ENCODE measurements at regions not wholly inside any gene's neighbourhood (a gene's known extent, or its start where the extent isn't known, plus 50 kb on each side); places are given as distances from the start of the nearest gene placed in this dataset.
"Not testable (repeated sequence)": the region's sequence is repeated elsewhere in the genome, so short reads cannot be mapped to it uniquely, and the experiment has no call there.

DNA sequence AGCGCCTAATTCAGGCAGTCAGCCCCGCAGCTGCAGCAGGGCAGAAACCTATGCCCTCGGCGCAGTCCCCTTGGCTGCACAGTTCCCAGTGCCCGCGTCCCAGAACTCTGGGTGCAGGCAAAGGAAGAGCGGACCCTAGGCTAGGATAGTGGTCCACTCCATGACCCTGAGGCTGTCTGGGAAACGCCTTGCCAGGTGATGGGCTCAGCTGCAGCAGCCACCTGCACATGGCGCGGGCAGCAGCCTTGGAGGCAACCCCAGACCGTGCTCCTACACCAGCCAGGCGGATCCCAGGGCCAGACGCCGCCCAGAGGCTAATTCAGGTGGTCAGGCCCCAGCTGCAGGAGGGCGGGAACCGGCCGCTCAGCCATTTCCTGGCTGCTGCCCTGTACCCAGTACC, 83.0 kb downstream of the POTEC start:
- not testable (repeated sequence) for H3K4me3 Mint-ChIP-seq; H3K9me3 Mint-ChIP-seq; H3K27ac Mint-ChIP-seq; H3K4me1 Mint-ChIP-seq; ATAC-seq; H3K36me3 Mint-ChIP-seq; DNase-seq (ENCODE audit: low spot score in 2 of 2)

DNA sequence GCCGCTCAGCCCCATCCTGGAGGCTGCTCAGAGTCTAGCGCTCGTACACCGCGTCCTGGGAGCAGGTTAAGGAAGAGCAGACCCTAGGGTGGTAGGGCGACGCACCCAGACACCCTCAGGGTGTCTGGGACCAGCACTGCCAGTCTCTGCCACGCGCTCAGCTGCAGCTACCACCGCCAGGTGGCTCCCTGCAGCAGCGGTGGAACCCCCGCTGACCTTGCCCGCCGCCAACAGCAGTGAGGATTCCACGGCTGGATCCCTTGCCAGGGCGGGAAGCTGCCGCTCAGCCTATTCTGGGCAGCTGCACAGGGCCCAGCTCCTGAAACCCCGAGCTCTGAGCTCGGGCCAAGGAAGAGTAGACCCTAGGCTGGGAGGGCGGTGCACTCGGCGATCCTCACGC, 83.6 kb downstream of the POTEC start:
- H3K4me3 Mint-ChIP-seq; ATAC-seq; H3K9me3 Mint-ChIP-seq; DNase-seq (ENCODE audit: low spot score in 2 of 2); H3K27ac Mint-ChIP-seq; H3K4me1 Mint-ChIP-seq; H3K36me3 Mint-ChIP-seq: not testable (repeated sequence)

GRCh38 chr18:14458009-14458945, 85.1 kb downstream of the POTEC start:
- not testable (repeated sequence) for H3K27ac Mint-ChIP-seq, H3K36me3 Mint-ChIP-seq, H3K4me1 Mint-ChIP-seq, H3K9me3 Mint-ChIP-seq
- ATAC-seq (peak; percentile 24), DNase-seq (ENCODE audit: low spot score in 2 of 2) (peak; percentile 55 to 82)
- H3K4me3 Mint-ChIP-seq, result peak overlapping the region; percentile 59

DNA sequence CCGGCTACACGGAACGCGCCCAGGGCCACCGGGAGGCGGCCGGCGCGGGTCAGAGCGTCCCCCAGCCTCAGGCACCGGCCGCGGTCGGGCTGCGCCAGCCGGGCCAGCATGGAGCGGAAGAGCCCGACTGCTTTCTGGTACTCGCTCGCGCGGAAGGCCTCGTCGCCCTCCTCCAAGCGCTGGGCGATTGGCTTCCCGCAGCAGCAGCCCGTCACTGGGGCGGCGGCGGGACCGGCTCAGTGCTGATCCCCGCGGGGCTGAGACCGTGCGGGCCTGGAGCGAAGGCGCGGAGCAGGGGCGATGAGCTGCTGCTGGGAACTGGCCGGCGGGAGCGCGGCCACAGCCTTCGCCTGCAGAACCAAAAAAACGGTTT, 92.8 kb downstream of the POTEC start:
- H3K27ac Mint-ChIP-seq, H3K9me3 Mint-ChIP-seq, ATAC-seq, H3K36me3 Mint-ChIP-seq, H3K4me1 Mint-ChIP-seq: not testable (repeated sequence)
- peak overlapping the region; percentile 28 for H3K4me3 Mint-ChIP-seq
- DNase-seq (ENCODE audit: low spot score in 2 of 2), result peak in 1 of 2 donors; percentile 56

- not testable (repeated sequence) for H3K4me1 Mint-ChIP-seq, H3K4me3 Mint-ChIP-seq, H3K36me3 Mint-ChIP-seq, H3K27ac Mint-ChIP-seq, H3K9me3 Mint-ChIP-seq
- ATAC-seq (peak; percentile 72), DNase-seq (ENCODE audit: low spot score in 2 of 2) (peak in 1 of 2 donors; percentile 61)
Observed at GRCh38 chr18:14449995-14450636, 93.3 kb downstream of the POTEC start.

GRCh38 chr18:14449062-14449461, 94.3 kb downstream of the POTEC start:
- not testable (repeated sequence) for H3K9me3 Mint-ChIP-seq; H3K36me3 Mint-ChIP-seq; H3K4me1 Mint-ChIP-seq; DNase-seq (ENCODE audit: low spot score in 2 of 2); H3K4me3 Mint-ChIP-seq; ATAC-seq; H3K27ac Mint-ChIP-seq

- H3K36me3 Mint-ChIP-seq; ATAC-seq; H3K9me3 Mint-ChIP-seq; DNase-seq (ENCODE audit: low spot score in 2 of 2); H3K4me3 Mint-ChIP-seq; H3K27ac Mint-ChIP-seq; H3K4me1 Mint-ChIP-seq: not testable (repeated sequence)
Observed at GRCh38 chr18:14447715-14448114, 95.7 kb downstream of the POTEC start.

DNA sequence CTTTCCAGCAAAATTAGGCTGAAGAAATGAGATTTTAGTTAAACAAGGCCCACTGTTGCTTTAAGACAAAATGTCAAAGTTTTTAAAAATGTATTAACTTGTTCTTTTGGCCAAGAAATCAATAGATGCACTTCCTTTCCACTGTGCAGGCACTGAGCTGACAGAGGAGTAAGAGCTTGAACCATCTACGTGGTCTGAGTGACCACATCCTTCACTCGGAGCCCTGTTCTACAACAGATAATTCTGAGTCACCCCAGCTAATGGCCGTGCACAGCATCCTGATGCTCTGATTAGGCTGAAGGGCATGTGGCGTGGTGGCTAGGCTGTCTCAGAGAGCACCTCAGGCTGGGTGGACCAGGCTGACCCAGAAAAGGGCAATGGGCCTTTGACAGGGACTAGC, 107.9 kb downstream of the POTEC start:
- not testable (repeated sequence) for H3K4me3 Mint-ChIP-seq; DNase-seq (ENCODE audit: low spot score in 2 of 2); H3K27ac Mint-ChIP-seq; H3K9me3 Mint-ChIP-seq; H3K36me3 Mint-ChIP-seq; ATAC-seq; H3K4me1 Mint-ChIP-seq

GRCh38 chr18:14432371-14432770, 111.0 kb downstream of the POTEC start:
- not testable (repeated sequence) for ATAC-seq, H3K36me3 Mint-ChIP-seq, H3K4me3 Mint-ChIP-seq

GRCh38 chr18:14431031-14431521, 112.3 kb downstream of the POTEC start:
- H3K27ac Mint-ChIP-seq, result not testable (repeated sequence)

More at GRCh38 chr18:14432371-14432770, 111.0 kb downstream of the POTEC start:
- not testable (repeated sequence) for DNase-seq (ENCODE audit: low spot score in 2 of 2); H3K27ac Mint-ChIP-seq; H3K9me3 Mint-ChIP-seq; H3K4me1 Mint-ChIP-seq

DNA sequence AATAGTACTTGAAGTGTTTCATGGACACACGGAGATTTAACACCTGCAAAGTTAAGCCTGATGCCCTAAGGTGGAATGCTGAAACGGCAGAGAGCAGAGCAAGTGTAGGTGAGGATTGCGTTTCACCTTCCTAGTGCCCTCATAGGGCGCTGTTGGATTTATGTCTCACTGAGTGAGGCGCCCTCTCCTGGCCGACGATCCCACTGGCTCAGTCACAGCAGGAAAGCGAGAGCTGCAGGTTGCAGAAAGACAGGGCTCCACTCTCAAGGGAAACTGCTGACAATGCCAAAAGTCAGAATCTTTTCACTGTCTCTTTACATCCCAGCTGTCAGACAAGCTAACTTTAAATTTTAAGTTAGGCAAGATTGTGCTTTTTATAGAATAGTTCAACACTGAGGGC, 127.6 kb downstream of the POTEC start:
- not testable (repeated sequence) for ATAC-seq, H3K36me3 Mint-ChIP-seq, H3K4me3 Mint-ChIP-seq, H3K9me3 Mint-ChIP-seq, H3K27ac Mint-ChIP-seq, H3K4me1 Mint-ChIP-seq
- peak; percentile 12 to 68 for DNase-seq (ENCODE audit: low spot score in 2 of 2)

More at GRCh38 chr18:14431031-14431521, 112.3 kb downstream of the POTEC start:
- not testable (repeated sequence) for H3K4me1 Mint-ChIP-seq, H3K36me3 Mint-ChIP-seq, H3K9me3 Mint-ChIP-seq
- DNase-seq (ENCODE audit: low spot score in 2 of 2), result peak; percentile 41 to 82
- peak overlapping the region; percentile 85 for H3K4me3 Mint-ChIP-seq
- peak; percentile 42 for ATAC-seq

GRCh38 chr18:14415399-14415798, 128.0 kb downstream of the POTEC start:
- not testable (repeated sequence) for H3K4me3 Mint-ChIP-seq; DNase-seq (ENCODE audit: low spot score in 2 of 2); H3K36me3 Mint-ChIP-seq; H3K9me3 Mint-ChIP-seq; H3K27ac Mint-ChIP-seq; H3K4me1 Mint-ChIP-seq; ATAC-seq

DNA sequence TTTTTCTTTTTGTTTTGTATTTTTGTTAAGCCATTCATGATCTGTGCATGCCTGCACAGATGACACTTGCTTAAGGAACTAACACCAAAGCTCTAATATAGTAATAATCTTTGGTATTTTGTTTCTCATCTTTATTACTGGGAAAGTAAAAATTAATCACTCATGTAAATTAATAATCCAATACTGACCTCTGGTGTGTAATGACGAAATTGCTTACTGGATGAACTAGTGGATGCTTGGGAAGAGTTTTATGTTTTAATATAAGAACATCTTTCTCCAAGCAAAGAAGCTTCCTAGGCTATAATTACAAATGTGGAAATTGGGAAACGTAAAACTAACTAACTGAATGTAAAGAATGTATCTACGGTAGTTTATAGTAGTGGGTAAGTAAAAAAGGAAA, 147.9 kb downstream of the POTEC start:
- not testable (repeated sequence) for H3K4me1 Mint-ChIP-seq; ATAC-seq; H3K9me3 Mint-ChIP-seq; H3K36me3 Mint-ChIP-seq; H3K27ac Mint-ChIP-seq; H3K4me3 Mint-ChIP-seq; DNase-seq (ENCODE audit: low spot score in 2 of 2)

DNA sequence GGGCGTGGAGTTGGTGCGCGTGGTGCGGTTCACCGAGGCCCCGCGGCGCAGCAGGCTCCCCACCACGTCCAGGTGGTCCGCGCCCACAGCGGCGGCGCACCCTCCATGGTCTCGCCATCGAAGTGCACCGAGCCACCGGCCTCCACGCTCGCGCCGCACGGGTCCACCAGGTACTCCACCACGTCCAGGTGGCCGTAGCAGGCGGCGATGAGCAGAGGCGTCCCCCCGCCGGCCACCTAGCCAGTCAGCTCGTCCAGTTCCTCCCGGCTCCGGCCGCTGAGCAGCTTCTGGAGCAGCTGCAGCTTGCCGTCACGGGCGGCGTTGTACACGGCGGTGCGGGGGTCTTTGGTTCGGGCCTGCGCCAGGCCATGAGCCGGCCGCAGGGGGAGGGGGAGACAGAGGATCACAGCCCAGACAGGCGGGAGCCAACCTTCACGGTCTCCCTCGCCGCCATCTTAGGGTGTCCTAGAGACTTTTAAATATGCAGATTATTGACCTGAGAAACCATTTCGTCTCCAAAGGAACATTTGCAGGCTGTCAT, 149.8 kb downstream of the POTEC start:
- H3K4me1 Mint-ChIP-seq; DNase-seq (ENCODE audit: low spot score in 2 of 2); H3K36me3 Mint-ChIP-seq; H3K4me3 Mint-ChIP-seq; ATAC-seq; H3K27ac Mint-ChIP-seq; H3K9me3 Mint-ChIP-seq: not testable (repeated sequence)

DNA sequence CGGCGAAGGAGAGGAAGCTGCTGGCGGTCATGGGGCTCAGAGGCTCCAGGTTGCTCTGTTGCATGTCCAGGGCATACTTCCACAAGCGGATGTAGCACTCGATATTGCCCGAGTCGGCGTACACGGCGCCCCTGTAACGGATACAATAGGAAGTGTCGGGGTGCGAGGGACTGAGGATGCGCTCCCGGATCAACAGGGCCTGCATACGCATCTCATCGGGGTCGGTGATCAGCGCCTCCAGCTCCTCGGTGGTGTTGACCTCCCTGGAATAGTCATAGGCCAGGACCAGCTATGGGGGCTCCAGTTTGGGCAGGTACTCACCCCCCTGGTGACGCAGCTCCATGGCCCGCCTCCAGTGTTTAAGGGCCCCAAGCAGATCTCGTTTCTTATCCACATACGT, 150.8 kb downstream of the POTEC start:
- H3K9me3 Mint-ChIP-seq; ATAC-seq; H3K27ac Mint-ChIP-seq; H3K36me3 Mint-ChIP-seq; DNase-seq (ENCODE audit: low spot score in 2 of 2); H3K4me3 Mint-ChIP-seq; H3K4me1 Mint-ChIP-seq: not testable (repeated sequence)

All from stimulated activated effector memory CD8-positive, alpha-beta T cell treated with anti-CD3 and anti-CD28 coated beads, Interleukin-12 subunit alpha, Interleukin-12 subunit beta, amount 100 ng/mL, for 72 hours (primary cell).